ENCODE measurements at regions not wholly inside any gene's neighbourhood (a gene's known extent, or its start where the extent isn't known, plus 50 kb on each side); places are given as distances from the start of the nearest gene placed in this dataset.
A peak's percentile ranks its signal among the peaks of the same experiment; 100 is the strongest.

DNA sequence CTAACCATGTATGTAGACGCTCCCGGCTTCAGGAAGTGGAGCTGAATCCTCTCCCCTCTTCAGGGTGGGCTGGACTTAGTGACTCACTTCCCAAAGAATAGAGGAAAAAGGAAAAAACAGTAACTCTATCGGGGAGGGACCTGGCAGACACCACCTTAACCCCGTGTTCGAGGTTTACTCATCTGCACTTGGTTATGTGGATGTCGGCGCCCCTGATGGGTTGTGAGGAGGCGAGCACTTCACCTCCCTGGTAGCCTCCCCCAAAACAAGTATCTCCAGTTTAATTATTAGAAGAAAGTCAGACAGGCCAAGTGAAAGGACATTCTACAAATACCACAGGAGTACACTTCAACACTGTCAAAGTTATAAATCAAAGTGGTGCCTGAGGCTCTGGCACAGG, 559.7 kb downstream of the TCERG1L start:
- Histone ChIP-seq H3K4me1 (no peaks in the 10 kb centered on the region), H3K27me3 (replicated peaks in 1 of 7) (no peaks in the 10 kb centered on the region), H3K9me3 (peaks cover 0 to 17% (median 10%) of the 10 kb centered on the region in 8 donors), H3K27ac (no peak overlapping the region), H3K4me3 (no peak overlapping the region), H3K36me3 (no peaks in the 10 kb centered on the region)
- 62 to 72% (median 68%) methylated on average over 8 of the region's 8 CpGs for WGBS, 5 donors
- no peak for DNase-seq
- intact Hi-C loops (cut with DNase I; ENCODE audit: low total_unique reads) = no loop called here
- no peak for TF ChIP-seq POLR2AphosphoS5 (IDR thresholded peaks at IDR 0.05)
- TF ChIP-seq POLR2A (IDR thresholded peaks at IDR 0.05) = no peak
- TF ChIP-seq, protein P1, sequence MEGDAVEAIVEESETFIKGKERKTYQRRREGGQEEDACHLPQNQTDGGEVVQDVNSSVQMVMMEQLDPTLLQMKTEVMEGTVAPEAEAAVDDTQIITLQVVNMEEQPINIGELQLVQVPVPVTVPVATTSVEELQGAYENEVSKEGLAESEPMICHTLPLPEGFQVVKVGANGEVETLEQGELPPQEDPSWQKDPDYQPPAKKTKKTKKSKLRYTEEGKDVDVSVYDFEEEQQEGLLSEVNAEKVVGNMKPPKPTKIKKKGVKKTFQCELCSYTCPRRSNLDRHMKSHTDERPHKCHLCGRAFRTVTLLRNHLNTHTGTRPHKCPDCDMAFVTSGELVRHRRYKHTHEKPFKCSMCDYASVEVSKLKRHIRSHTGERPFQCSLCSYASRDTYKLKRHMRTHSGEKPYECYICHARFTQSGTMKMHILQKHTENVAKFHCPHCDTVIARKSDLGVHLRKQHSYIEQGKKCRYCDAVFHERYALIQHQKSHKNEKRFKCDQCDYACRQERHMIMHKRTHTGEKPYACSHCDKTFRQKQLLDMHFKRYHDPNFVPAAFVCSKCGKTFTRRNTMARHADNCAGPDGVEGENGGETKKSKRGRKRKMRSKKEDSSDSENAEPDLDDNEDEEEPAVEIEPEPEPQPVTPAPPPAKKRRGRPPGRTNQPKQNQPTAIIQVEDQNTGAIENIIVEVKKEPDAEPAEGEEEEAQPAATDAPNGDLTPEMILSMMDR (IDR thresholded peaks at IDR 0.05 in 8 of 11, conservative IDR thresholded peaks at IDR 0.05 in 3 of 11) = no peak

DNA sequence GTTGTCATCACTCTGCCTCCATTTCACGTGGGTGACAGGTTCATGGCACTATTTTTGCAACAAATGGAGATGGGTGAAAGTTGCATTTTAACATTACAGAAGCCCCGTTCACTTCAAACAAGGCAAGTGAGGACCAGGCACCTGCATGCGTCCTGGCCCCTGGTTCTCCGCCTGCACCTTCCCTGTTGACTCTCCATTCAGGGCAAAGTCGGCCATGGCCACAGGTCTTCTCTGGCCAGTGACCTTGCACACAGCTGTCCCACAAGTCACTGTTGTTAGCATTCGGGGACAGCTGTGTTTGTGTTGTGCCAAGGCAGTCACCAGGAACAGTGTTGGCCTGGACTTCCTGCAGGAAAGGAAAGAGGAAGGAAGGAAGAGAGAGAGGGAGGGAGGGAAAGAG, 554.9 kb downstream of the TCERG1L start:
- H3K27ac ChIP-seq = no peak overlapping the region
- peaks cover 0 to 19% (median 11%) of the 10 kb centered on the region in 8 donors for H3K9me3 ChIP-seq
- no peaks in the 10 kb centered on the region for H3K36me3 ChIP-seq
- intact Hi-C loops (cut with DNase I; ENCODE audit: low total_unique reads) = no loop called here
- H3K4me3 ChIP-seq = no peak overlapping the region
- peak; percentile 33 for DNase-seq
- H3K4me1 ChIP-seq = no peaks in the 10 kb centered on the region
- WGBS, 5 donors = 77 to 83% (median 80%) methylated on average over 6 of the region's 6 CpGs
- no peaks in the 10 kb centered on the region for H3K27me3 ChIP-seq (replicated peaks in 1 of 7)
- TF ChIP-seq POLR2AphosphoS5 (IDR thresholded peaks at IDR 0.05) (no peak), POLR2A (IDR thresholded peaks at IDR 0.05) (no peak)
- TF ChIP-seq, protein P1 (IDR thresholded peaks at IDR 0.05 in 8 of 11, conservative IDR thresholded peaks at IDR 0.05 in 3 of 11) = no peak

DNA sequence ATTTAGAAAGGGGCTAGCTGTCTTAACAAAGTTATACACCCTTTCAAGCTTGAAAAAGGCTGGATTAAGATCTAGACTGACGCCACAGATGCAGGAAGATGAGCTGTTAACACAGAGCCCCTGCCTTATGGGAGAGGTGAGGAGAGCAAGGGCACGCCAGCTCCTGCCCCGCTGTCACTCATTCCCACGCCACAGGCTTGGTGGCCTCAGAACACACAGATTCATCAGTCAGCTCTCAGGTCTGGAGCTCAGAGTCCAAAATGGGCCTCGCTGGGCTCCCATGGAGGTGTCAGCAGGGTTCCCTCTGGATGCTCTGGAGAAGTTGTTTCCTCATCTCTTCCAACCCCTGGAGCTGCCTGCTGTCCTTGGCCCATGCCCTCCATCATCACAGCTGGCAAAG, 554.2 kb downstream of the TCERG1L start:
- H3K27ac ChIP-seq = no peak overlapping the region
- DNase-seq = peak; percentile 47
- H3K9me3 ChIP-seq = peaks cover 0 to 23% (median 11%) of the 10 kb centered on the region in 8 donors
- no peaks in the 10 kb centered on the region for H3K36me3 ChIP-seq
- intact Hi-C loops (cut with DNase I; ENCODE audit: low total_unique reads) = no loop called here
- TF ChIP-seq POLR2AphosphoS5 (IDR thresholded peaks at IDR 0.05) (no peak), POLR2A (IDR thresholded peaks at IDR 0.05) (no peak)
- TF ChIP-seq, protein P1 (IDR thresholded peaks at IDR 0.05 in 8 of 11, conservative IDR thresholded peaks at IDR 0.05 in 3 of 11) = no peak
- H3K4me3 ChIP-seq = no peak overlapping the region
- no peaks in the 10 kb centered on the region for H3K4me1 ChIP-seq
- peaks cover 0 to 6% (median 0%) of the 10 kb centered on the region in 7 donors for H3K27me3 ChIP-seq (replicated peaks in 1 of 7)
- 80 to 86% (median 85%) methylated on average over 5 of the region's 5 CpGs for WGBS, 5 donors

DNA sequence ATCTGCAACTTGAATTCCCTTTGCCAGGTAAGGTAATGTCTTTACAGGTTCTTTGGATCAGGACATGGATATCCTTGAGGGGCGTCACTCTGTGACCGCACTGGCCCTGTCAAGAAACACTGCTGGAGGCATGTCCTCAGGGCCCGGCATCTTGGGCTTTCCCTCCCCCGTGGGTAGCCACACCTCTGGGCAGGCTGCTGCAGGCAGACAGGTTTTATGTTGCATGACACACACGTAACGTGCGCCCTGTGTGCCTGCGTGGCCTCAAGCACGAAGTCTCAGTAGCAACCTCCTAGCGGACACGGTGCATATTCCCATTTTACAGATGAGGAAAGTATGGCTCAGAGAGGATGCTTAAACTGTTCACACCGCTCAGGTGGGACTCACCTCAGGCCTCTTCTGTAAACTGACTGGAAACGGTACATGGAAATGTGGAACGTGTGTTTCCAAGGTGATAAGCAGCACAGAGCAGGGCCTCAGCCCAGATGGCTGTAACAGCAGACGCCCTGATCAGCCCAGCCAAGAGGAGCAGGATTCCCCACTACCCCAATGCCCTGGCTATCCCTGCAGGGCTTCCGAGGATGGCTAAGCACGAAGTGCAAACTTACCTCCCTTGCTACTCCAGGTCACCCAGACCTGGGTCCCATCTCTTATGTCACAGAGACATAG, 553.6 kb downstream of the TCERG1L start:
- TF ChIP-seq, protein P1 (IDR thresholded peaks at IDR 0.05 in 8 of 11, conservative IDR thresholded peaks at IDR 0.05 in 3 of 11) = no peak
- TF ChIP-seq POLR2AphosphoS5 (IDR thresholded peaks at IDR 0.05) = no peak
- TF ChIP-seq POLR2A (IDR thresholded peaks at IDR 0.05) = no peak
- Histone ChIP-seq H3K27ac (no peak overlapping the region), H3K4me1 (no peaks in the 10 kb centered on the region), H3K36me3 (no peaks in the 10 kb centered on the region), H3K27me3 (replicated peaks in 1 of 7) (peaks cover 0 to 11% (median 0%) of the 10 kb centered on the region in 7 donors), H3K4me3 (no peak overlapping the region), H3K9me3 (peaks cover 0 to 26% (median 11%) of the 10 kb centered on the region in 8 donors)
- DNase-seq = peak; percentile 63
- intact Hi-C loops (cut with DNase I; ENCODE audit: low total_unique reads) = no loop called here
- 76 to 85% (median 81%) methylated on average over 14 to 17 of the region's 17 CpGs for WGBS, 5 donors
